ENCODE measurements at regions not wholly inside any gene's neighbourhood (a gene's known extent, or its start where the extent isn't known, plus 50 kb on each side); places are given as distances from the start of the nearest gene placed in this dataset.

GRCh38 chr22:22038178-22038880 lies 55.7 kb upstream of the TOP3B start:
- no peak for TF ChIP-seq CTCF (IDR thresholded peaks at IDR 0.05; ENCODE audit: borderline replicate concordance, insufficient read depth, low read depth, low read length)
- no peak overlapping the region for H3K4me3 ChIP-seq (ENCODE audit: low read depth, low read length)

- TF ChIP-seq CTCF (IDR thresholded peaks at IDR 0.05; ENCODE audit: borderline replicate concordance, insufficient read depth, low read depth, low read length) = no peak
- H3K4me3 ChIP-seq (ENCODE audit: low read depth, low read length) = no peak overlapping the region
Measured at GRCh38 chr22:22037740-22038139, 55.2 kb upstream of the TOP3B start.

- no peak overlapping the region for H3K4me3 ChIP-seq (ENCODE audit: low read depth, low read length)
- TF ChIP-seq CTCF (IDR thresholded peaks at IDR 0.05; ENCODE audit: borderline replicate concordance, insufficient read depth, low read depth, low read length) = no peak
Measured at GRCh38 chr22:22037229-22037628, 54.6 kb upstream of the TOP3B start.

GRCh38 chr22:22036588-22036987 lies 54.0 kb upstream of the TOP3B start:
- H3K4me3 ChIP-seq (ENCODE audit: low read depth, low read length) = no peak overlapping the region
- no peak for TF ChIP-seq CTCF (IDR thresholded peaks at IDR 0.05; ENCODE audit: borderline replicate concordance, insufficient read depth, low read depth, low read length)

GRCh38 chr22:22035771-22036314 lies 53.3 kb upstream of the TOP3B start:
- no peak for TF ChIP-seq CTCF (IDR thresholded peaks at IDR 0.05; ENCODE audit: borderline replicate concordance, insufficient read depth, low read depth, low read length)
- no peak overlapping the region for H3K4me3 ChIP-seq (ENCODE audit: low read depth, low read length)

- no peak overlapping the region for H3K4me3 ChIP-seq (ENCODE audit: low read depth, low read length)
- no peak for TF ChIP-seq CTCF (IDR thresholded peaks at IDR 0.05; ENCODE audit: borderline replicate concordance, insufficient read depth, low read depth, low read length)
Measured at GRCh38 chr22:22035203-22035602, 52.6 kb upstream of the TOP3B start.

GRCh38 chr22:22034469-22035132 lies 52.0 kb upstream of the TOP3B start:
- H3K4me3 ChIP-seq (ENCODE audit: low read depth, low read length) = no peak overlapping the region
- TF ChIP-seq CTCF (IDR thresholded peaks at IDR 0.05; ENCODE audit: borderline replicate concordance, insufficient read depth, low read depth, low read length) = no peak

Data from GM12875 (cell line).